B cell (primary cell): ENCODE measurements at regions not wholly inside any gene's neighbourhood (a gene's known extent, or its start where the extent isn't known, plus 50 kb on each side); places are given as distances from the start of the nearest gene placed in this dataset.
"Not testable (repeated sequence)": the region's sequence is repeated elsewhere in the genome, so short reads cannot be mapped to it uniquely, and the experiment has no call there.

Experiments used
- ATAC-seq: fragments of 200-7000 bp; cut with Tn5 transposase; one replicate; pipeline ENCODE4 v1.10.0; 2021; ENCODE audit warnings: low read depth, mild to moderate bottlenecking, moderate number of reproducible peaks, moderate library complexity
- CTCF ChIA-PET: fragments of 350-600 bp; sonication (Branson Sonifier 250); formaldehyde crosslinking; loops from one replicate; lab custom pipeline; 2021; ENCODE audit warnings: antibody characterized with exemption, inconsistent platforms; lab: Charles Lee
- POLR2A ChIA-PET: fragments of 350-600 bp; sonication (Branson Sonifier 250); formaldehyde crosslinking; loops from one replicate; lab custom pipeline; 2021; ENCODE audit warnings: antibody characterized with exemption; lab: Charles Lee
- DNase-seq: peaks from one replicate; pipeline ENCODE4 v3.0.0; 2013
- H2AFZ ChIP-seq: 2 replicates; pipeline ENCODE4 v1.6.1; 2012; ENCODE audit warnings: mild to moderate bottlenecking, low read depth, low read length; ENCODE audit not compliant: insufficient read depth, poor library complexity, severe bottlenecking
- H3K27ac ChIP-seq, 2 donors: 1 replicate in 1 of 2; 2 replicates in 1 of 2; pipeline ENCODE4 v1.5.1; 2012 to 2013; ENCODE audit warnings: low read length in 2 of 2, mild to moderate bottlenecking in 2 of 2, moderate library complexity in 1 of 2
- H3K27me3 ChIP-seq, 4 experiments: fragments of 200-600 bp in 1 of 4; sonication (generic) in 1 of 4; replicated peaks in 1 of 4; 1 replicate in 2 of 4; 2 replicates in 2 of 4; pipeline versions ENCODE4 v1.6.1 to v1.7.0; 2013 to 2016; ENCODE audit warnings: low read length in 3 of 4, mild to moderate bottlenecking in 2 of 4, mixed read lengths in 1 of 4, moderate library complexity in 1 of 4; ENCODE audit not compliant: insufficient read depth in 4 of 4, control insufficient read depth in 3 of 4; ENCODE audit errors: control extremely low read depth in 1 of 4
- H3K36me3 ChIP-seq, 2 experiments: replicated peaks in 1 of 2; 1 replicate in 1 of 2; 2 replicates in 1 of 2; pipeline versions ENCODE4 v1.6.1 to v1.7.1; 2013; ENCODE audit warnings: low read length in 1 of 2; ENCODE audit not compliant: insufficient read depth in 2 of 2, control insufficient read depth in 1 of 2; ENCODE audit errors: control extremely low read depth in 1 of 2, extremely low read depth in 1 of 2
- H3K4me1 ChIP-seq, 2 donors: fragments of 200-600 bp in 1 of 2; sonication (generic) in 1 of 2; 1 replicate in 1 of 2; 2 replicates in 1 of 2; pipeline versions ENCODE4 v1.5.1 to v1.6.1; 2013 to 2017; ENCODE audit warnings: low read length in 2 of 2; ENCODE audit not compliant: control insufficient read depth in 2 of 2, insufficient read depth in 2 of 2
- H3K4me2 ChIP-seq: replicated peaks from 2 replicates; pipeline ENCODE3; 2012; ENCODE audit warnings: mild to moderate bottlenecking, low read depth, low read length; ENCODE audit not compliant: poor library complexity, severe bottlenecking
- H3K4me3 ChIP-seq, 5 experiments: fragments of 200-600 bp in 1 of 5; sonication (generic) in 1 of 5; 1 replicate in 3 of 5; 2 replicates in 2 of 5; pipeline versions ENCODE4 v1.5.1 to v1.7.0; 2011 to 2016; ENCODE audit warnings: low read length in 4 of 5, mild to moderate bottlenecking in 4 of 5, low read depth in 2 of 5, control low read depth in 1 of 5, moderate library complexity in 1 of 5; ENCODE audit not compliant: insufficient read depth in 1 of 5; ENCODE audit errors: control extremely low read depth in 1 of 5, extremely low read depth in 1 of 5
- H3K79me2 ChIP-seq: fragments of 200-600 bp; sonication (generic); one replicate; pipeline ENCODE4 v1.6.0; 2016; ENCODE audit warnings: low read length; ENCODE audit not compliant: control insufficient read depth, insufficient read depth
- H3K9ac ChIP-seq: fragments of 200-600 bp; sonication (generic); 2 replicates; pipeline ENCODE4 v1.6.1; 2017; ENCODE audit warnings: mild to moderate bottlenecking, low read length, moderate library complexity
- H3K9me3 ChIP-seq, 3 donors: one replicate each; pipeline versions ENCODE4 v1.6.1 to v1.7.1; 2013; ENCODE audit warnings: low read length in 2 of 3; ENCODE audit not compliant: control insufficient read depth in 2 of 3, insufficient read depth in 1 of 3; ENCODE audit errors: control extremely low read depth in 1 of 3
- H4K20me1 ChIP-seq: 2 replicates; pipeline ENCODE4 v1.6.0; 2012; ENCODE audit warnings: mild to moderate bottlenecking, low read length; ENCODE audit not compliant: insufficient read depth, control insufficient read depth, poor library complexity, severe bottlenecking
- H3K27ac Mint-ChIP-seq: one replicate; pipeline ENCODE4 v1.8.0; 2021; ENCODE audit warnings: mixed read lengths
- H3K27me3 Mint-ChIP-seq: one replicate; pipeline ENCODE4 v1.8.0; 2021; ENCODE audit warnings: mixed read lengths
- H3K4me1 Mint-ChIP-seq: one replicate; pipeline ENCODE4 v1.8.0; 2021; ENCODE audit warnings: mixed read lengths
- H3K4me3 Mint-ChIP-seq: one replicate; pipeline ENCODE4 v1.8.0; 2021; ENCODE audit warnings: mixed read lengths
- H3K9me3 Mint-ChIP-seq: one replicate; pipeline ENCODE4 v1.8.0; 2022; ENCODE audit warnings: mixed read lengths; ENCODE audit not compliant: insufficient read depth
- CTCF ChIP-seq: fragments of 200-600 bp; IDR thresholded peaks from one replicate; pipeline ENCODE4 v1.8.0; 2022; ENCODE audit warnings: antibody characterized with exemption, mild to moderate bottlenecking
- EZH2 ChIP-seq: IDR thresholded peaks from 2 replicates; pipeline ENCODE4 v1.6.1; 2012; ENCODE audit warnings: borderline replicate concordance, low read depth, mild to moderate bottlenecking, moderate library complexity, low read length; ENCODE audit not compliant: insufficient read depth, poor library complexity, severe bottlenecking
- WGBS: methylation state at CpG from one replicate; pipeline ENCODE4 v1.1.5; 2013; ENCODE audit warnings: missing lambda C conversion rate; ENCODE audit not compliant: insufficient coverage; 5-methylcytosine and 5-hydroxymethylcytosine counted together
- intact Hi-C: fragments of 100-400 bp; cut with micrococcal nuclease; formaldehyde crosslinking; loops from one replicate; pipeline ENCODE4 v1.10.0; 2022

- Histone ChIP-seq H3K4me3 (no peak overlapping the region), H3K79me2 (no peaks in the 10 kb centered on the region), H3K4me2 (no peak overlapping the region), H3K9ac (no peak overlapping the region), H3K27ac (no peak overlapping the region), H3K4me1 (no peaks in the 10 kb centered on the region), H4K20me1 (no peaks in the 10 kb centered on the region), H3K9me3 (no peaks in the 10 kb centered on the region), H3K27me3 (no peaks in the 10 kb centered on the region), H3K36me3 (no peaks in the 10 kb centered on the region), H2AFZ (no peak overlapping the region)
- no peak overlapping the region for H3K27ac Mint-ChIP-seq
- ATAC-seq (no peak), DNase-seq (no peak)
- H3K4me1 Mint-ChIP-seq: no peaks in the 10 kb centered on the region
- no peaks in the 10 kb centered on the region for H3K27me3 Mint-ChIP-seq
- H3K4me3 Mint-ChIP-seq: no peak overlapping the region
- intact Hi-C loops: no loop called here
- POLR2A ChIA-PET: no interaction called here
- CTCF ChIA-PET: no interaction called here
- no peaks in the 10 kb centered on the region for H3K9me3 Mint-ChIP-seq
- no CpG with 5 or more reads among the region's 1 CpG for WGBS
- TF ChIP-seq CTCF: no peak
- TF ChIP-seq EZH2: no peak
Measured at GRCh38 chr5:39919876-39920275, 495.1 kb upstream of the DAB2 start.

GRCh38 chr5:39912906-39913305 is 488.1 kb upstream of the DAB2 start:
- no peaks in the 10 kb centered on the region for H3K9me3 Mint-ChIP-seq
- H3K4me3 Mint-ChIP-seq: no peak overlapping the region
- Histone ChIP-seq H3K4me2 (no peak overlapping the region), H3K4me3 (no peak overlapping the region), H3K4me1 (no peaks in the 10 kb centered on the region), H3K36me3 (no peaks in the 10 kb centered on the region), H3K27me3 (no peaks in the 10 kb centered on the region), H4K20me1 (no peaks in the 10 kb centered on the region), H3K9me3 (no peaks in the 10 kb centered on the region), H3K9ac (no peak overlapping the region), H3K79me2 (no peaks in the 10 kb centered on the region), H2AFZ (no peak overlapping the region), H3K27ac (no peak overlapping the region)
- DNase-seq (no peak), ATAC-seq (no peak)
- H3K27me3 Mint-ChIP-seq: peaks cover 8% of the 10 kb centered on the region
- intact Hi-C loops: no loop called here
- H3K27ac Mint-ChIP-seq: no peak overlapping the region
- ChIA-PET CTCF (no interaction called here), POLR2A (no interaction called here)
- H3K4me1 Mint-ChIP-seq: no peaks in the 10 kb centered on the region
- TF ChIP-seq CTCF (no peak), EZH2 (no peak)

- H3K4me3 Mint-ChIP-seq, intact Hi-C loops, H3K27me3 ChIP-seq, H3K27ac Mint-ChIP-seq, H3K9me3 Mint-ChIP-seq, DNase-seq, H2AFZ ChIP-seq, H3K4me1 ChIP-seq, H3K4me3 ChIP-seq, H3K9ac ChIP-seq, H4K20me1 ChIP-seq, H3K27ac ChIP-seq, H3K4me2 ChIP-seq, ATAC-seq, H3K36me3 ChIP-seq, POLR2A ChIA-PET, H3K27me3 Mint-ChIP-seq, H3K9me3 ChIP-seq, H3K4me1 Mint-ChIP-seq, H3K79me2 ChIP-seq, CTCF ChIA-PET: not testable (repeated sequence)
- WGBS: 90% methylated on average over 19 of the region's 19 CpGs
Measured at GRCh38 chr5:39907267-39907951, 482.6 kb upstream of the DAB2 start.
